H9 (cell line): ENCODE measurements at regions not wholly inside any gene's neighbourhood (a gene's known extent, or its start where the extent isn't known, plus 50 kb on each side); places are given as distances from the start of the nearest gene placed in this dataset.

Experiments
- DNase-seq: peaks from one replicate; pipeline ENCODE4 v3.0.0-alpha.2; 2017
- H2AFZ ChIP-seq: one replicate; pipeline ENCODE4 v1.6.1; 2013; ENCODE audit warnings: mild to moderate bottlenecking, low read length, control low read depth, moderate library complexity
- H2AK5ac ChIP-seq: 2 replicates; pipeline ENCODE4 v1.6.1; 2013; ENCODE audit warnings: low read length, control low read depth, mixed read lengths; ENCODE audit not compliant: insufficient read length
- H2BK120ac ChIP-seq: one replicate; pipeline ENCODE4 v1.6.1; 2013; ENCODE audit warnings: low read depth, mild to moderate bottlenecking, low read length, control low read depth, inconsistent platforms; ENCODE audit not compliant: poor library complexity, severe bottlenecking
- H2BK12ac ChIP-seq: 2 replicates; pipeline ENCODE4 v1.6.1; 2013; ENCODE audit warnings: low read length, control low read depth, mixed read lengths, low read depth; ENCODE audit not compliant: insufficient read length
- H2BK15ac ChIP-seq: 2 replicates; pipeline ENCODE4 v1.6.1; 2013; ENCODE audit warnings: low read depth, low read length, control low read depth
- H2BK20ac ChIP-seq: one replicate; pipeline ENCODE4 v1.6.1; 2013; ENCODE audit warnings: low read depth, mild to moderate bottlenecking, low read length, control low read depth, inconsistent platforms; ENCODE audit not compliant: poor library complexity, severe bottlenecking
- H2BK5ac ChIP-seq: 2 replicates; pipeline ENCODE4 v1.6.1; 2013; ENCODE audit warnings: low read length, control low read depth, mixed read lengths; ENCODE audit not compliant: insufficient read length
- H3K14ac ChIP-seq: 2 replicates; pipeline ENCODE4 v1.6.1; 2013; ENCODE audit warnings: low read length, control low read depth; ENCODE audit not compliant: insufficient read depth
- H3K18ac ChIP-seq: 2 replicates; pipeline ENCODE4 v1.6.1; 2013; ENCODE audit warnings: low read depth, mild to moderate bottlenecking, mixed read lengths, low read length, control low read depth; ENCODE audit not compliant: insufficient read length
- H3K23ac ChIP-seq: 2 replicates; pipeline ENCODE4 v1.6.1; 2013; ENCODE audit warnings: low read length, control low read depth, mixed read lengths, low read depth; ENCODE audit not compliant: insufficient read length
- H3K23me2 ChIP-seq: 2 replicates; pipeline ENCODE4 v1.6.1; 2013; ENCODE audit warnings: low read depth, mild to moderate bottlenecking, mixed read lengths, low read length, control low read depth; ENCODE audit not compliant: insufficient read length, poor library complexity, severe bottlenecking
- H3K27ac ChIP-seq: 2 replicates; pipeline ENCODE4 v1.5.1; 2013; ENCODE audit warnings: low read length, control low read depth, mixed read lengths, low read depth; ENCODE audit not compliant: insufficient read length
- H3K27me3 ChIP-seq: 2 replicates; pipeline ENCODE4 v1.6.1; 2013; ENCODE audit warnings: low read length, control low read depth, inconsistent platforms; ENCODE audit not compliant: insufficient read depth
- H3K4ac ChIP-seq: 2 replicates; pipeline ENCODE4 v1.6.1; 2013; ENCODE audit warnings: low read depth, mild to moderate bottlenecking, control low read depth, inconsistent platforms, low read length, moderate library complexity
- H3K4me1 ChIP-seq: 2 replicates; pipeline ENCODE4 v1.6.1; 2013; ENCODE audit warnings: low read length, control low read depth, inconsistent platforms; ENCODE audit not compliant: insufficient read depth
- H3K4me2 ChIP-seq: 2 replicates; pipeline ENCODE4 v1.6.1; 2013; ENCODE audit warnings: low read length, control low read depth, mixed read lengths; ENCODE audit not compliant: insufficient read length, insufficient read depth
- H3K56ac ChIP-seq: 2 replicates; pipeline ENCODE4 v1.6.1; 2013; ENCODE audit warnings: low read depth, mild to moderate bottlenecking, mixed read lengths, low read length, control low read depth; ENCODE audit not compliant: insufficient read length
- H3K79me1 ChIP-seq: 2 replicates; pipeline ENCODE4 v1.6.1; 2013; ENCODE audit warnings: low read depth, mild to moderate bottlenecking, moderate library complexity, low read length, control low read depth, inconsistent platforms; ENCODE audit not compliant: insufficient read depth, poor library complexity, severe bottlenecking
- H3K79me2 ChIP-seq: 2 replicates; pipeline ENCODE4 v1.6.1; 2013; ENCODE audit warnings: low read length, control low read depth, inconsistent platforms; ENCODE audit not compliant: insufficient read depth
- H3K9ac ChIP-seq: 2 replicates; pipeline ENCODE4 v1.6.1; 2013; ENCODE audit warnings: low read length, control low read depth, mixed read lengths; ENCODE audit not compliant: insufficient read length; ENCODE audit errors: extremely low read depth
- H3K9me3 ChIP-seq: one replicate; pipeline ENCODE4 v1.6.1; 2013; ENCODE audit warnings: low read depth, low read length, inconsistent platforms; ENCODE audit not compliant: control insufficient read depth
- H3T11ph ChIP-seq: one replicate; pipeline ENCODE4 v1.6.1; 2013; ENCODE audit warnings: mild to moderate bottlenecking, low read length, control low read depth, inconsistent platforms
- H4K20me1 ChIP-seq: one replicate; pipeline ENCODE4 v1.6.1; 2013; ENCODE audit not compliant: control insufficient read depth, insufficient read length, insufficient read depth
- H4K5ac ChIP-seq: 2 replicates; pipeline ENCODE4 v1.6.1; 2013; ENCODE audit warnings: low read depth, mild to moderate bottlenecking, mixed read lengths, low read length, control low read depth; ENCODE audit not compliant: insufficient read length
- H4K8ac ChIP-seq: replicated peaks from 2 replicates; pipeline ENCODE4 v1.6.1; 2013; ENCODE audit warnings: low read length, control low read depth, mixed read lengths, low read depth; ENCODE audit not compliant: insufficient read length
- H4K91ac ChIP-seq: 2 replicates; pipeline ENCODE4 v1.6.1; 2013; ENCODE audit warnings: low read depth, mild to moderate bottlenecking, moderate library complexity, mixed read lengths, low read length, control low read depth; ENCODE audit not compliant: insufficient read length
- H3K27ac Mint-ChIP-seq, 3 experiments: 2 replicates in 2 of 3; 3 replicates in 1 of 3; pipeline ENCODE4 v1.8.0; 2020 to 2021; ENCODE audit warnings: mixed read lengths in 3 of 3, mild to moderate bottlenecking in 1 of 3, moderate library complexity in 1 of 3
- H3K27me3 Mint-ChIP-seq: 2 replicates; pipeline ENCODE4 v1.8.0; 2021; ENCODE audit warnings: low read depth, mild to moderate bottlenecking, moderate library complexity, mixed read lengths
- H3K36me3 Mint-ChIP-seq, 3 experiments: 2 replicates in 2 of 3; 3 replicates in 1 of 3; pipeline ENCODE4 v1.8.0; 2020 to 2021; ENCODE audit warnings: low read depth in 3 of 3, mixed read lengths in 3 of 3; ENCODE audit not compliant: insufficient read depth in 1 of 3
- H3K4me1 Mint-ChIP-seq, 2 experiments: 2 replicates each; pipeline ENCODE4 v1.8.0; 2020; ENCODE audit warnings: mixed read lengths in 2 of 2
- H3K4me3 Mint-ChIP-seq, 2 experiments: 2 replicates in 1 of 2; 3 replicates in 1 of 2; pipeline ENCODE4 v1.8.0; 2020 to 2021; ENCODE audit warnings: mild to moderate bottlenecking in 2 of 2, mixed read lengths in 2 of 2, moderate library complexity in 1 of 2
- H3K9me3 Mint-ChIP-seq, 2 experiments: 2 replicates in 1 of 2; 3 replicates in 1 of 2; pipeline ENCODE4 v1.8.0; 2020; ENCODE audit warnings: mild to moderate bottlenecking in 2 of 2, mixed read lengths in 2 of 2, moderate library complexity in 1 of 2
- CTCF ChIP-seq: fragments of 200-600 bp; sonication (generic); conservative IDR thresholded peaks from 3 replicates; pipeline ENCODE4 v1.8.0; 2021; ENCODE audit warnings: antibody characterized with exemption, mild to moderate bottlenecking
- WGBS: extraction: QIAGEN DNeasy Blood & Tissue Kit; methylation state at CpG from one replicate; pipeline ENCODE4 v1.1.7; 2013; ENCODE audit warnings: missing lambda C conversion rate, low lambda C conversion rate, mixed read lengths; ENCODE audit not compliant: insufficient read length; ENCODE audit errors: extremely low coverage; 5-methylcytosine and 5-hydroxymethylcytosine counted together

- peaks cover 4 to 12% of the 10 kb centered on the region in 2 experiments for H3K9me3 Mint-ChIP-seq
Observed at GRCh38 chr20:60327971-60328660, 369.9 kb downstream of the CDH26 start.

More at GRCh38 chr20:60327971-60328660, 369.9 kb downstream of the CDH26 start:
- H3K79me1 ChIP-seq = no peaks in the 10 kb centered on the region
- no peak overlapping the region for H3K18ac ChIP-seq
- no peaks in the 10 kb centered on the region for H3K4me1 ChIP-seq
- Mint-ChIP-seq H3K27ac (no peak overlapping the region), H3K4me1 (peaks cover 4 to 6% of the 10 kb centered on the region in 2 experiments; a peak in 2 of 4 replicates), H3K4me3 (no peak overlapping the region), H3K36me3 (peaks cover 0 to 1% (median 0%) of the 10 kb centered on the region in 3 experiments; a peak in 1 of 7 replicates), H3K27me3 (peaks cover 8% of the 10 kb centered on the region)
- no peak for TF ChIP-seq CTCF
- no peaks in the 10 kb centered on the region for H3K27me3 ChIP-seq
- no peaks in the 10 kb centered on the region for H4K20me1 ChIP-seq
- no peak overlapping the region for H2BK20ac ChIP-seq
- no peak overlapping the region for H2AFZ ChIP-seq
- no peak for DNase-seq
- no peak overlapping the region for H3K4ac ChIP-seq
- no peak overlapping the region for H3K4me2 ChIP-seq
- no peak overlapping the region for H2BK5ac ChIP-seq
- H2BK12ac ChIP-seq = no peak overlapping the region
- no peak overlapping the region for H2BK15ac ChIP-seq
- H3K14ac ChIP-seq = no peak overlapping the region; the same call in 1 of the 2 replicates
- H3K27ac ChIP-seq = no peak overlapping the region
- WGBS = no CpG with 5 or more reads among the region's 4 CpGs
- no peak overlapping the region for H2BK120ac ChIP-seq
- H3K56ac ChIP-seq = no peak overlapping the region
- H3K23me2 ChIP-seq = no peaks in the 10 kb centered on the region
- H3K79me2 ChIP-seq = no peaks in the 10 kb centered on the region
- H3K9me3 ChIP-seq = no peaks in the 10 kb centered on the region
- no peak overlapping the region for H4K5ac ChIP-seq
- no peak overlapping the region for H3K23ac ChIP-seq
- no peak overlapping the region for H4K8ac ChIP-seq
- H3K9ac ChIP-seq = no peak overlapping the region
- no peak overlapping the region for H3T11ph ChIP-seq
- H4K91ac ChIP-seq = no peak overlapping the region
- H2AK5ac ChIP-seq = no peak overlapping the region
